Natural killer cell (primary cell): ENCODE measurements at regions not wholly inside any gene's neighbourhood (a gene's known extent, or its start where the extent isn't known, plus 50 kb on each side); places are given as distances from the start of the nearest gene placed in this dataset.
A peak's percentile ranks its signal among the peaks of the same experiment; 100 is the strongest.

Experiments
- ATAC-seq, 3 donors: fragments of 150-1000 bp in 2 of 3; fragments of 200-7000 bp in 1 of 3; cut with Tn5 transposase; 1 replicate in 1 of 3; 2 replicates in 2 of 3; pipeline ENCODE4 v1.10.0; 2021; ENCODE audit warnings: mild to moderate bottlenecking in 2 of 3, moderate library complexity in 2 of 3
- DNase-seq, 2 donors: peaks; one replicate each; pipeline versions ENCODE4 v3.0.0 to v3.0.0-alpha.2; 2013 to 2021; ENCODE audit warnings: mixed read lengths in 1 of 2
- H3K27ac ChIP-seq: one replicate; pipeline ENCODE4 v1.5.1; 2013; ENCODE audit warnings: mild to moderate bottlenecking, low read length
- H3K27me3 ChIP-seq: one replicate; pipeline ENCODE4 v1.6.1; 2013; ENCODE audit warnings: low read length; ENCODE audit not compliant: control insufficient read depth, insufficient read depth
- H3K36me3 ChIP-seq: one replicate; pipeline ENCODE4 v1.6.1; 2013; ENCODE audit warnings: low read length; ENCODE audit not compliant: control insufficient read depth, insufficient read depth
- H3K4me1 ChIP-seq: one replicate; pipeline ENCODE4 v1.6.1; 2013; ENCODE audit warnings: low read length; ENCODE audit not compliant: control insufficient read depth, insufficient read depth
- H3K4me3 ChIP-seq: one replicate; pipeline ENCODE4 v1.5.1; 2013; ENCODE audit warnings: low read length
- H3K9me3 ChIP-seq: one replicate; pipeline ENCODE4 v1.6.1; 2013; ENCODE audit warnings: low read length; ENCODE audit not compliant: control insufficient read depth, insufficient read depth
- H3K27ac Mint-ChIP-seq, 2 donors: one replicate each; pipeline ENCODE4 v1.8.0; 2022; ENCODE audit warnings: mild to moderate bottlenecking in 2 of 2, mixed read lengths in 2 of 2, moderate library complexity in 1 of 2
- H3K27me3 Mint-ChIP-seq, 2 donors: one replicate each; pipeline ENCODE4 v1.8.0; 2022; ENCODE audit warnings: low read depth in 2 of 2, mixed read lengths in 2 of 2
- H3K36me3 Mint-ChIP-seq: one replicate; pipeline ENCODE4 v1.8.0; 2022; ENCODE audit warnings: mixed read lengths
- H3K4me1 Mint-ChIP-seq, 2 donors: one replicate each; pipeline ENCODE4 v1.8.0; 2022; ENCODE audit warnings: mixed read lengths in 2 of 2
- H3K4me3 Mint-ChIP-seq: one replicate; pipeline ENCODE4 v1.8.0; 2022; ENCODE audit warnings: mild to moderate bottlenecking, moderate library complexity, mixed read lengths
- H3K9me3 Mint-ChIP-seq, 2 donors: one replicate each; pipeline ENCODE4 v1.8.0; 2022; ENCODE audit warnings: mixed read lengths in 2 of 2
- CTCF ChIP-seq: fragments of 200-600 bp; IDR thresholded peaks from one replicate; pipeline ENCODE4 v1.8.0; 2022; ENCODE audit warnings: antibody characterized with exemption
- WGBS: methylation state at CpG from one replicate; pipeline ENCODE4 v1.1.7; 2013; ENCODE audit warnings: missing lambda C conversion rate; ENCODE audit not compliant: insufficient coverage; 5-methylcytosine and 5-hydroxymethylcytosine counted together
- intact Hi-C: fragments of 100-400 bp; cut with micrococcal nuclease; formaldehyde crosslinking; loops from one replicate; pipeline ENCODE4 v1.14.2; 2022

- H3K4me3 Mint-ChIP-seq = no peak overlapping the region
- Histone ChIP-seq H3K27ac (no peak overlapping the region), H3K9me3 (no peaks in the 10 kb centered on the region), H3K4me3 (no peak overlapping the region), H3K36me3 (no peaks in the 10 kb centered on the region), H3K27me3 (no peaks in the 10 kb centered on the region), H3K4me1 (no peaks in the 10 kb centered on the region)
- no peak overlapping the region for H3K27ac Mint-ChIP-seq
- intact Hi-C loops = no loop called here
- DNase-seq (no peak), ATAC-seq (no peak)
- WGBS = 80% methylated on average over 1 of the region's 1 CpG
- no peaks in the 10 kb centered on the region for H3K27me3 Mint-ChIP-seq
- H3K4me1 Mint-ChIP-seq = no peaks in the 10 kb centered on the region
- no peaks in the 10 kb centered on the region for H3K9me3 Mint-ChIP-seq
- TF ChIP-seq CTCF = no peak
- no peaks in the 10 kb centered on the region for H3K36me3 Mint-ChIP-seq
These were observed 53.3 kb upstream of the BMAL1 start for GRCh38 chr11:13224324-13224723.

- Histone ChIP-seq H3K36me3 (no peaks in the 10 kb centered on the region), H3K27ac (no peak overlapping the region), H3K4me3 (no peak overlapping the region), H3K9me3 (no peaks in the 10 kb centered on the region), H3K27me3 (no peaks in the 10 kb centered on the region), H3K4me1 (no peaks in the 10 kb centered on the region)
- no peak overlapping the region for H3K4me3 Mint-ChIP-seq
- 91% methylated on average over 10 of the region's 10 CpGs for WGBS
- no peak for DNase-seq
- no peaks in the 10 kb centered on the region for H3K27me3 Mint-ChIP-seq
- H3K27ac Mint-ChIP-seq = no peak overlapping the region
- no peak for TF ChIP-seq CTCF
- no peaks in the 10 kb centered on the region for H3K4me1 Mint-ChIP-seq
- H3K36me3 Mint-ChIP-seq = no peaks in the 10 kb centered on the region
- no peaks in the 10 kb centered on the region for H3K9me3 Mint-ChIP-seq
- intact Hi-C loops = no loop called here
- ATAC-seq = no peak
These were observed 52.3 kb upstream of the BMAL1 start for GRCh38 chr11:13225038-13226001.

- Mint-ChIP-seq H3K4me1 (no peaks in the 10 kb centered on the region), H3K27ac (no peak overlapping the region), H3K4me3 (no peak overlapping the region), H3K9me3 (no peaks in the 10 kb centered on the region), H3K36me3 (no peaks in the 10 kb centered on the region), H3K27me3 (peaks cover 3 to 7% of the 10 kb centered on the region in 2 donors)
- Histone ChIP-seq H3K4me3 (no peak overlapping the region), H3K36me3 (no peaks in the 10 kb centered on the region), H3K9me3 (no peaks in the 10 kb centered on the region), H3K4me1 (no peaks in the 10 kb centered on the region), H3K27me3 (no peaks in the 10 kb centered on the region), H3K27ac (no peak overlapping the region)
- DNase-seq = no peak
- peak in 1 of 3 donors; percentile 54 for ATAC-seq
- no peak for TF ChIP-seq CTCF
- intact Hi-C loops = no loop called here
- 31% methylated on average over 4 of the region's 4 CpGs for WGBS
These were observed 49.8 kb upstream of the BMAL1 start for GRCh38 chr11:13227676-13228255.
